HepG2 (cell line): ENCODE measurements at regions not wholly inside any gene's neighbourhood (a gene's known extent, or its start where the extent isn't known, plus 50 kb on each side); places are given as distances from the start of the nearest gene placed in this dataset.

ENCODE experiments used
- CAMTA2 ChIP-seq: sonication (generic); formaldehyde crosslinking; IDR thresholded peaks from 2 replicates; pipeline ENCODE4 v1.4.0; 2020; ENCODE audit warnings: mild to moderate bottlenecking, missing genetic modification reagents, borderline replicate concordance
- CBX5 ChIP-seq: sonication (generic); formaldehyde crosslinking; IDR thresholded peaks from 2 replicates; pipeline ENCODE4 v1.4.0; 2020; ENCODE audit warnings: missing genetic modification reagents, borderline replicate concordance
- CENPX ChIP-seq: sonication (generic); formaldehyde crosslinking; IDR thresholded peaks from 2 replicates; pipeline ENCODE4 v1.9.0; 2021; ENCODE audit warnings: mild to moderate bottlenecking, missing genetic modification reagents, moderate library complexity
- CHCHD3 ChIP-seq: sonication (generic); formaldehyde crosslinking; IDR thresholded peaks from 2 replicates; pipeline ENCODE4 v1.8.0; 2022; ENCODE audit warnings: mild to moderate bottlenecking, missing genetic modification reagents, moderate library complexity
- DPF2 ChIP-seq: sonication (generic); formaldehyde crosslinking; IDR thresholded peaks from 2 replicates; pipeline ENCODE4 v1.4.0; 2020; ENCODE audit warnings: mild to moderate bottlenecking, low read depth, missing genetic modification reagents, borderline replicate concordance
- ELF1 ChIP-seq: sonication (generic); formaldehyde crosslinking; IDR thresholded peaks from 2 replicates; pipeline ENCODE4 v1.4.0; 2020; ENCODE audit warnings: missing genetic modification reagents
- FOXM1 ChIP-seq: sonication (generic); formaldehyde crosslinking; IDR thresholded peaks from 2 replicates; pipeline ENCODE4 v1.5.0; 2020; ENCODE audit warnings: missing genetic modification reagents
- FOXO1 ChIP-seq: sonication (generic); formaldehyde crosslinking; IDR thresholded peaks from 2 replicates; pipeline ENCODE4 v1.4.0; 2020; ENCODE audit warnings: missing genetic modification reagents
- GABPB1 ChIP-seq: IDR thresholded peaks from 2 replicates; pipeline ENCODE4 v1.6.1; 2016; ENCODE audit warnings: mild to moderate bottlenecking, missing genetic modification reagents, moderate library complexity, missing compliant biosample characterization
- GATAD2A ChIP-seq: IDR thresholded peaks from 2 replicates; pipeline ENCODE4 v1.6.1; 2016
- HNF4A ChIP-seq: sonication (generic); formaldehyde crosslinking; IDR thresholded peaks from 2 replicates; pipeline ENCODE4 v1.4.0; 2020; ENCODE audit warnings: missing genetic modification reagents
- KAT2B ChIP-seq: fragments of 150-350 bp; IDR thresholded peaks from 2 replicates; pipeline ENCODE4 v1.6.1; 2014; ENCODE audit warnings: low read depth, low read length, borderline replicate concordance
- MTF2 ChIP-seq: sonication (generic); formaldehyde crosslinking; IDR thresholded peaks from 2 replicates; pipeline ENCODE4 v1.5.0; 2020; ENCODE audit warnings: missing genetic modification reagents, borderline replicate concordance
- RFXAP ChIP-seq: sonication (generic); formaldehyde crosslinking; IDR thresholded peaks from 2 replicates; pipeline ENCODE4 v1.4.0; 2020; ENCODE audit warnings: missing genetic modification reagents, borderline replicate concordance
- SPEN ChIP-seq: sonication (generic); formaldehyde crosslinking; IDR thresholded peaks from 2 replicates; pipeline ENCODE4 v1.5.1; 2020; ENCODE audit warnings: low read depth, mild to moderate bottlenecking, missing genetic modification reagents
- TBX3 ChIP-seq: fragments of 450-650 bp; IDR thresholded peaks from 2 replicates; pipeline ENCODE4 v1.6.1; 2017; ENCODE audit warnings: antibody characterized with exemption, mild to moderate bottlenecking, inconsistent platforms, borderline replicate concordance
- TEAD3 ChIP-seq: optimal IDR thresholded peaks from 2 replicates; pipeline ENCODE3; 2016; ENCODE audit warnings: borderline replicate concordance
- TSC22D2 ChIP-seq: sonication (generic); formaldehyde crosslinking; IDR thresholded peaks from 2 replicates; pipeline ENCODE4 v1.5.1; 2020; ENCODE audit warnings: missing genetic modification reagents, mild to moderate bottlenecking, borderline replicate concordance
- ZBTB20 ChIP-seq: sonication (generic); formaldehyde crosslinking; IDR thresholded peaks from 2 replicates; pipeline ENCODE4 v1.8.1; 2023; ENCODE audit warnings: missing genetic modification reagents, low read depth, mild to moderate bottlenecking, borderline replicate concordance
- ZNF326 ChIP-seq: sonication (generic); formaldehyde crosslinking; IDR thresholded peaks from 2 replicates; pipeline ENCODE4 v1.4.0; 2020; ENCODE audit warnings: missing genetic modification reagents, borderline replicate concordance
- ZNF333 ChIP-seq: sonication (generic); formaldehyde crosslinking; IDR thresholded peaks from 2 replicates; pipeline ENCODE4 v1.4.0; 2020; ENCODE audit warnings: mild to moderate bottlenecking, missing genetic modification reagents, borderline replicate concordance
- ZNF549 ChIP-seq: sonication (generic); formaldehyde crosslinking; IDR thresholded peaks from 2 replicates; pipeline ENCODE4 v1.5.0; 2020; ENCODE audit warnings: missing genetic modification reagents
- ZNF766 ChIP-seq: sonication (generic); formaldehyde crosslinking; IDR thresholded peaks from 2 replicates; pipeline ENCODE4 v1.5.0; 2020; ENCODE audit warnings: missing genetic modification reagents, borderline replicate concordance
- ZNF83 ChIP-seq: sonication (generic); formaldehyde crosslinking; IDR thresholded peaks from 2 replicates; pipeline ENCODE4 v1.4.0; 2020; ENCODE audit warnings: missing genetic modification reagents, mild to moderate bottlenecking, borderline replicate concordance
- ZNF891 ChIP-seq: sonication (generic); formaldehyde crosslinking; IDR thresholded peaks from 2 replicates; pipeline ENCODE4 v1.5.0; 2020; ENCODE audit warnings: mild to moderate bottlenecking, missing genetic modification reagents
- ZSCAN21 ChIP-seq: sonication (generic); formaldehyde crosslinking; IDR thresholded peaks from 2 replicates; pipeline ENCODE4 v1.8.0; 2022; ENCODE audit warnings: mild to moderate bottlenecking, missing genetic modification reagents, moderate library complexity, borderline replicate concordance
- ZSCAN9 ChIP-seq: IDR thresholded peaks from 2 replicates; pipeline ENCODE4 v1.6.1; 2016; ENCODE audit warnings: borderline replicate concordance
- TF ChIP-seq, protein P1 (sequence below): IDR thresholded peaks from 2 replicates; pipeline ENCODE4 v1.6.1; 2016; ENCODE audit warnings: control low read depth
- TF ChIP-seq, protein P2 (sequence below): sonication (generic); formaldehyde crosslinking; IDR thresholded peaks from 2 replicates; pipeline ENCODE4 v1.5.0; 2020; ENCODE audit warnings: mild to moderate bottlenecking, missing genetic modification reagents
- TF ChIP-seq, protein P3 (sequence below): sonication (generic); formaldehyde crosslinking; IDR thresholded peaks from 2 replicates; pipeline ENCODE4 v1.8.1; 2023; ENCODE audit warnings: missing genetic modification reagents, inconsistent platforms, borderline replicate concordance

GRCh38 chr13:30831515-30831914 is 74.6 kb upstream of the MEDAG start (continued):
- TF ChIP-seq ZNF326 (CRISPR knock-in tag) (no peak), ZBTB20 (CRISPR knock-in tag) (no peak), HNF4A (peak; percentile 70), TSC22D2 (CRISPR knock-in tag) (no peak), KAT2B (no peak), ZNF891 (CRISPR knock-in tag) (no peak), CBX5 (CRISPR knock-in tag) (no peak; the same call in 1 of the 2 replicates), CAMTA2 (CRISPR knock-in tag) (no peak), CHCHD3 (CRISPR knock-in tag) (no peak), ZNF549 (CRISPR knock-in tag) (no peak), TBX3 (no peak), TEAD3 (CRISPR knock-in tag) (peak; percentile 32), ZNF83 (CRISPR knock-in tag) (no peak), SPEN (peak; percentile 24; the same call in 1 of the 2 replicates), ZSCAN9 (CRISPR knock-in tag) (no peak), ZSCAN21 (CRISPR knock-in tag) (no peak), FOXO1 (CRISPR knock-in tag) (peak; percentile 64), RFXAP (CRISPR knock-in tag) (no peak), GABPB1 (CRISPR knock-in tag) (peak; percentile 42), ELF1 (no peak), ZNF333 (CRISPR knock-in tag) (no peak), FOXM1 (CRISPR knock-in tag) (no peak), ZNF766 (no peak), CENPX (CRISPR knock-in tag) (no peak), GATAD2A (CRISPR knock-in tag) (peak; percentile 69), MTF2 (CRISPR knock-in tag) (no peak), DPF2 (no peak)
- TF ChIP-seq, protein P1, sequence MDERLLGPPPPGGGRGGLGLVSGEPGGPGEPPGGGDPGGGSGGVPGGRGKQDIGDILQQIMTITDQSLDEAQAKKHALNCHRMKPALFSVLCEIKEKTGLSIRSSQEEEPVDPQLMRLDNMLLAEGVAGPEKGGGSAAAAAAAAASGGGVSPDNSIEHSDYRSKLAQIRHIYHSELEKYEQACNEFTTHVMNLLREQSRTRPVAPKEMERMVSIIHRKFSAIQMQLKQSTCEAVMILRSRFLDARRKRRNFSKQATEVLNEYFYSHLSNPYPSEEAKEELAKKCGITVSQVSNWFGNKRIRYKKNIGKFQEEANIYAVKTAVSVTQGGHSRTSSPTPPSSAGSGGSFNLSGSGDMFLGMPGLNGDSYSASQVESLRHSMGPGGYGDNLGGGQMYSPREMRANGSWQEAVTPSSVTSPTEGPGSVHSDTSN (CRISPR knock-in tag), result no peak
- TF ChIP-seq, protein P2, sequence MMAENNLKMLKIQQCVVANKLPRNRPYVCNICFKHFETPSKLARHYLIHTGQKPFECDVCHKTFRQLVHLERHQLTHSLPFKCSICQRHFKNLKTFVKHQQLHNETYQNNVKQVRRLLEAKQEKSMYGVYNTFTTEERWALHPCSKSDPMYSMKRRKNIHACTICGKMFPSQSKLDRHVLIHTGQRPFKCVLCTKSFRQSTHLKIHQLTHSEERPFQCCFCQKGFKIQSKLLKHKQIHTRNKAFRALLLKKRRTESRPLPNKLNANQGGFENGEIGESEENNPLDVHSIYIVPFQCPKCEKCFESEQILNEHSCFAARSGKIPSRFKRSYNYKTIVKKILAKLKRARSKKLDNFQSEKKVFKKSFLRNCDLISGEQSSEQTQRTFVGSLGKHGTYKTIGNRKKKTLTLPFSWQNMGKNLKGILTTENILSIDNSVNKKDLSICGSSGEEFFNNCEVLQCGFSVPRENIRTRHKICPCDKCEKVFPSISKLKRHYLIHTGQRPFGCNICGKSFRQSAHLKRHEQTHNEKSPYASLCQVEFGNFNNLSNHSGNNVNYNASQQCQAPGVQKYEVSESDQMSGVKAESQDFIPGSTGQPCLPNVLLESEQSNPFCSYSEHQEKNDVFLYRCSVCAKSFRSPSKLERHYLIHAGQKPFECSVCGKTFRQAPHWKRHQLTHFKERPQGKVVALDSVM (CRISPR knock-in tag), result peak; percentile 98
- TF ChIP-seq, protein P3, sequence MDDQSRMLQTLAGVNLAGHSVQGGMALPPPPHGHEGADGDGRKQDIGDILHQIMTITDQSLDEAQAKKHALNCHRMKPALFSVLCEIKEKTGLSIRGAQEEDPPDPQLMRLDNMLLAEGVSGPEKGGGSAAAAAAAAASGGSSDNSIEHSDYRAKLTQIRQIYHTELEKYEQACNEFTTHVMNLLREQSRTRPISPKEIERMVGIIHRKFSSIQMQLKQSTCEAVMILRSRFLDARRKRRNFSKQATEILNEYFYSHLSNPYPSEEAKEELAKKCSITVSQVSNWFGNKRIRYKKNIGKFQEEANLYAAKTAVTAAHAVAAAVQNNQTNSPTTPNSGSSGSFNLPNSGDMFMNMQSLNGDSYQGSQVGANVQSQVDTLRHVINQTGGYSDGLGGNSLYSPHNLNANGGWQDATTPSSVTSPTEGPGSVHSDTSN (CRISPR knock-in tag), result no peak
